ENCODE measurements at regions not wholly inside any gene's neighbourhood (a gene's known extent, or its start where the extent isn't known, plus 50 kb on each side); places are given as distances from the start of the nearest gene placed in this dataset.

DNA sequence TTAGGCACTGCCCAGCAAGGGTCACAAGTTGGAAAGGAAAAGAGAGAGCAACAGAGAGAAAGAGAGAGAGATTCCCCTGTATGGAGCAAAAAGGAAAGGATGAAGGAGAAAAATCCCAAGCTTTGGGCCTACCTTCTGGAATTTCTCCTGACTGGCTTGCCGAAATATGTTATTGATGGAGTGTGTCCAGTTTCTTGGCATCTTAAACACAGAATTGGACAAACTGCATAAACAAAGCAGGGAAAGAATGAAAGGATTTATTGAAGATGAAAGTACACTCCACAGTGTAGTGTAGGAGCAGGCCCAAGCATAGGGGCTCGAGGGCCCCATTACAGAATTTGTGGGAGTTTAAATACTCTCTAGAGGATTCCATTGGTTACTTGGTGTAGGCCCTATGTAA, 627.8 kb upstream of the CNTNAP2 start:
- TF ChIP-seq, protein P1, sequence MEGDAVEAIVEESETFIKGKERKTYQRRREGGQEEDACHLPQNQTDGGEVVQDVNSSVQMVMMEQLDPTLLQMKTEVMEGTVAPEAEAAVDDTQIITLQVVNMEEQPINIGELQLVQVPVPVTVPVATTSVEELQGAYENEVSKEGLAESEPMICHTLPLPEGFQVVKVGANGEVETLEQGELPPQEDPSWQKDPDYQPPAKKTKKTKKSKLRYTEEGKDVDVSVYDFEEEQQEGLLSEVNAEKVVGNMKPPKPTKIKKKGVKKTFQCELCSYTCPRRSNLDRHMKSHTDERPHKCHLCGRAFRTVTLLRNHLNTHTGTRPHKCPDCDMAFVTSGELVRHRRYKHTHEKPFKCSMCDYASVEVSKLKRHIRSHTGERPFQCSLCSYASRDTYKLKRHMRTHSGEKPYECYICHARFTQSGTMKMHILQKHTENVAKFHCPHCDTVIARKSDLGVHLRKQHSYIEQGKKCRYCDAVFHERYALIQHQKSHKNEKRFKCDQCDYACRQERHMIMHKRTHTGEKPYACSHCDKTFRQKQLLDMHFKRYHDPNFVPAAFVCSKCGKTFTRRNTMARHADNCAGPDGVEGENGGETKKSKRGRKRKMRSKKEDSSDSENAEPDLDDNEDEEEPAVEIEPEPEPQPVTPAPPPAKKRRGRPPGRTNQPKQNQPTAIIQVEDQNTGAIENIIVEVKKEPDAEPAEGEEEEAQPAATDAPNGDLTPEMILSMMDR (IDR thresholded peaks at IDR 0.05), result no peak
- no peak for TF ChIP-seq EZH2 (IDR thresholded peaks at IDR 0.05; ENCODE audit: borderline replicate concordance, insufficient read depth, low read depth, low read length, poor library complexity, severe bottlenecking)
